Prostate gland (tissue), 2 donors: ENCODE measurements at regions not wholly inside any gene's neighbourhood (a gene's known extent, or its start where the extent isn't known, plus 50 kb on each side); places are given as distances from the start of the nearest gene placed in this dataset.

Experiments used
- DNase-seq: peaks from one replicate; pipeline ENCODE4 v3.0.0-alpha.2; 2019; ENCODE audit warnings: low spot score
- H3K27ac ChIP-seq, 2 donors: fragments of 200-600 bp; sonication (generic); 2 replicates each; pipeline ENCODE4 v1.5.1; 2017 to 2019
- H3K27me3 ChIP-seq: fragments of 200-600 bp; sonication (generic); replicated peaks from 2 replicates; pipeline ENCODE4 v1.5.1; 2019; ENCODE audit not compliant: insufficient read depth
- H3K36me3 ChIP-seq, 2 donors: fragments of 200-600 bp; sonication (generic); 1 replicate in 1 of 2; 2 replicates in 1 of 2; pipeline versions ENCODE4 v1.5.1 to v1.8.1; 2017 to 2019
- H3K4me1 ChIP-seq: fragments of 200-600 bp; sonication (generic); replicated peaks from 2 replicates; pipeline ENCODE4 v1.5.1; 2019
- H3K4me3 ChIP-seq, 2 donors: fragments of 200-600 bp; sonication (generic); 2 replicates each; pipeline ENCODE4 v1.5.1; 2017 to 2019
- H3K9me3 ChIP-seq: fragments of 200-600 bp; sonication (generic); 2 replicates; pipeline ENCODE4 v1.5.1; 2017
- CTCF ChIP-seq, 4 experiments: fragments of 200-600 bp in 2 of 4; fragments of 450-650 bp in 2 of 4; sonication (generic) in 2 of 4; IDR thresholded peaks; 1 replicate in 3 of 4; 2 replicates in 1 of 4; pipeline ENCODE4 v1.5.1; 2016 to 2019; ENCODE audit warnings: antibody characterized with exemption in 4 of 4, mild to moderate bottlenecking in 2 of 4, moderate library complexity in 2 of 4
- POLR2A ChIP-seq: fragments of 450-650 bp; IDR thresholded peaks from one replicate; pipeline ENCODE4 v1.6.1; 2016; ENCODE audit warnings: antibody characterized with exemption, mild to moderate bottlenecking
- POLR2AphosphoS5 ChIP-seq: sonication (generic); formaldehyde crosslinking; IDR thresholded peaks from one replicate; pipeline ENCODE4 v1.6.1; 2017; ENCODE audit warnings: antibody characterized with exemption
- WGBS: methylation state at CpG from one replicate; pipeline ENCODE4 v1.1.5; 2018; 5-methylcytosine and 5-hydroxymethylcytosine counted together
- intact Hi-C: fragments of 100-400 bp; cut with DNase I; formaldehyde crosslinking; loops from one replicate; pipeline ENCODE4 v1.14.2; 2022

- no peaks in the 10 kb centered on the region for H3K4me1 ChIP-seq
- H3K27ac ChIP-seq = no peak overlapping the region
- intact Hi-C loops = no loop called here
- no peaks in the 10 kb centered on the region for H3K36me3 ChIP-seq
- H3K9me3 ChIP-seq = no peaks in the 10 kb centered on the region
- WGBS = 32% methylated on average over 2 of the region's 2 CpGs
- no peak for TF ChIP-seq POLR2AphosphoS5
- TF ChIP-seq CTCF (IDR thresholded peaks at IDR 0.05) = no peak
- TF ChIP-seq POLR2A = no peak
- H3K27me3 ChIP-seq = no peaks in the 10 kb centered on the region
- no peak overlapping the region for H3K4me3 ChIP-seq
- DNase-seq = no peak
Observed at GRCh38 chr16:75947626-75948239, 221.4 kb upstream of the CPHXL start.

DNA sequence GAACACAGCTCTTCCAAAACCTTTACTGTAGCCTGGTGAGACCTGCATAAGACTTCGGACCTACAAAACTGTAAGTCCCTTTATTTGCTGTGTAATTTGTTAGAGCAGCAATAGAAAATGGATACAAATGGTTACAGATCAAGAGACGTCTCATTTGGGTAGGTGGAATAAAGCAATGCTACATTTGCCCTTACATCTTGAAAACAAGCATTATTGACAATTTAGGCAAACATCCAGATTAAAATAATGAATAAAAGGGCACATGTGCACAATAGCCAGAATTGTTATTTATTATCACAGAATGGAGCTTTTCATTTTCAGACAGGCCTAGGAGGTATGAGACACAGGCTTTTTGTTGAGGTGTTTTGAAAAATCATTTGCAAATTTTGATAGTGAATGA is 222.2 kb upstream of the CPHXL start:
- H3K4me3 ChIP-seq = no peak overlapping the region
- no peak overlapping the region for H3K27ac ChIP-seq
- TF ChIP-seq CTCF (IDR thresholded peaks at IDR 0.05) = no peak
- TF ChIP-seq POLR2A = no peak
- TF ChIP-seq POLR2AphosphoS5 = no peak
- no peaks in the 10 kb centered on the region for H3K36me3 ChIP-seq
- H3K9me3 ChIP-seq = no peaks in the 10 kb centered on the region
- no peak for DNase-seq
- intact Hi-C loops = no loop called here
- WGBS = 76% methylated on average over 2 of the region's 2 CpGs
- no peaks in the 10 kb centered on the region for H3K4me1 ChIP-seq
- no peaks in the 10 kb centered on the region for H3K27me3 ChIP-seq

DNA sequence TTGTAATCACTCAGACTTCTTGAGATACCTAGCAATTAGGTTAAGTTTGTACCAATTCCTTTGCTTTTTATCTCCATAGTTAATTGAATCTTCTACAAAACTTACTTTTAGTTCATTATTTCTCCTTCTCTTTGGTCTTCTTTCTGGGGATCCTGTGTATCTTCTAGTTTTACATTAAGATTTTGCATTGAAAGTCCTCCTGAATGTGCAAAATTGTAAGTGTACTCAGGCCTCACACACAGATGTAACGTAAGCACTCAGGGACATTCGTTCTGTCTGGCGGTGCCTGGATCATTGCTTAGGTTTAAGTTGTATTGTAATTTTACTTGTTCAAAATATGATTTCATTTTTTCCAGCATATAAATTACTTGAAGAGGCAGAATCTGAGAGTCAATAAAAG is 222.6 kb upstream of the CPHXL start:
- H3K4me1 ChIP-seq = no peaks in the 10 kb centered on the region
- WGBS = 95% methylated on average over 3 of the region's 3 CpGs
- no peak overlapping the region for H3K4me3 ChIP-seq
- no peak for DNase-seq
- intact Hi-C loops = no loop called here
- TF ChIP-seq POLR2AphosphoS5 (no peak), CTCF (IDR thresholded peaks at IDR 0.05) (no peak), POLR2A (no peak)
- H3K9me3 ChIP-seq = no peaks in the 10 kb centered on the region
- no peak overlapping the region for H3K27ac ChIP-seq
- no peaks in the 10 kb centered on the region for H3K27me3 ChIP-seq
- H3K36me3 ChIP-seq = no peaks in the 10 kb centered on the region

DNA sequence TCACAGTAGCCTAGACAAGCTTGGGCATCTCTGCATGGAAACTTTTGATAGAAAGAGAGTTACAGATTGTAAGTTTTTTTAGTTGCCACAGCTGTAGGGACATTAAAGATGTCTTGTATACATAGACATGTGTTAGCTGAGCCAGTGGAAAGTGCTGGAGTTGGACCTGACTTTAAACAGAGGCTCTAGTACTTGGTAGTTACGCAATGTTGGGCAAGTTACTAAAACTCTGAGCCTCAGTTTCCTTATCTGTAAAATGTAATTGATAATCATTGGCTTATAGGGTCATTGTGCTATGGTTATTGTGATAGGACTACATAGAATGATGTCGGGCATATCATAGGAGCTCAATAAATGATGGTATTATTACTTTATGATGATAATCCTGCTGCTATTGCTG is 225.8 kb upstream of the CPHXL start:
- no peaks in the 10 kb centered on the region for H3K4me1 ChIP-seq
- TF ChIP-seq CTCF (IDR thresholded peaks at IDR 0.05) (no peak), POLR2A (no peak), POLR2AphosphoS5 (no peak)
- H3K4me3 ChIP-seq = no peak overlapping the region
- no peaks in the 10 kb centered on the region for H3K27me3 ChIP-seq
- no peak for DNase-seq
- no peaks in the 10 kb centered on the region for H3K9me3 ChIP-seq
- H3K36me3 ChIP-seq = no peaks in the 10 kb centered on the region
- H3K27ac ChIP-seq = no peak overlapping the region
- WGBS = 89% methylated on average over 2 of the region's 2 CpGs
- intact Hi-C loops = no loop called here

DNA sequence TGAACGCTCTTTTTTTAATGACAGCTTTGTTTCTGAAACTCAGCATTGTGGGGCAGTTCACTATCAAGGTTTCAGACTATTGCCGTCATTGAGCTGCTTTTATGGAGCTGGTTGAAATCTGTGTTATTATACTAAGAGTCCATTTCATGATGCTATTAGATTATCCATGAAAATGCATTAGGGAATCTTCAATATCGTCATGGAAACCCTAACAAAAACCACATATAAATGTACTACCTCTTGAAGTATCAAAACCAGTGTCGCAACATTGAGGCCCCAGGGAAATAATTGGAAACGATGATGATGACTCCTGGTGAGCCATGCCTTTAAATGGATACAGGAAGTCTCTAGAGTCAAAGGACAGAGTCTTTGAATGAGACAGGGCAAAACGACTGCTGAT is 231.6 kb upstream of the CPHXL start:
- WGBS = 81% methylated on average over 6 of the region's 6 CpGs
- Histone ChIP-seq H3K27ac (no peak overlapping the region), H3K9me3 (no peaks in the 10 kb centered on the region), H3K27me3 (no peaks in the 10 kb centered on the region), H3K4me1 (no peaks in the 10 kb centered on the region), H3K36me3 (no peaks in the 10 kb centered on the region), H3K4me3 (no peak overlapping the region)
- no peak for DNase-seq
- no peak for TF ChIP-seq POLR2AphosphoS5
- TF ChIP-seq CTCF (IDR thresholded peaks at IDR 0.05) = no peak
- no peak for TF ChIP-seq POLR2A
- intact Hi-C loops = no loop called here
